Islet of Langerhans (tissue), 1 donor: ENCODE measurements at regions not wholly inside any gene's neighbourhood (a gene's known extent, or its start where the extent isn't known, plus 50 kb on each side); places are given as distances from the start of the nearest gene placed in this dataset.
"Not testable (repeated sequence)": the region's sequence is repeated elsewhere in the genome, so short reads cannot be mapped to it uniquely, and the experiment has no call there.

ENCODE experiments used
- FAIRE-seq: peaks from one replicate; lab custom pipeline; 2011; peaks lifted over from hg19 to GRCh38; lab: Jason Lieb, UNC

GRCh38 chr3:16708285-16708684 lies 103.1 kb upstream of the DAZL start:
- FAIRE-seq: no peak

GRCh38 chr3:16711691-16712090 lies 106.5 kb upstream of the DAZL start:
- FAIRE-seq: not testable (repeated sequence)

GRCh38 chr3:16715281-16715680 lies 110.1 kb upstream of the DAZL start:
- no peak for FAIRE-seq

- FAIRE-seq: no peak
Measured at GRCh38 chr3:16719426-16719825, 114.2 kb upstream of the DAZL start.

- no peak for FAIRE-seq
Measured at GRCh38 chr3:16720367-16720940, 115.2 kb upstream of the DAZL start.

GRCh38 chr3:16721494-16721893 lies 116.3 kb upstream of the DAZL start:
- no peak for FAIRE-seq

- FAIRE-seq: no peak
Measured at GRCh38 chr3:16723978-16724377, 118.8 kb upstream of the DAZL start.

GRCh38 chr3:16724487-16724886 lies 119.3 kb upstream of the DAZL start:
- no peak for FAIRE-seq

GRCh38 chr3:16725972-16726371 lies 120.7 kb upstream of the DAZL start:
- no peak for FAIRE-seq

GRCh38 chr3:16728770-16729745 lies 123.8 kb upstream of the DAZL start:
- no peak for FAIRE-seq

GRCh38 chr3:16738451-16738850 lies 133.2 kb upstream of the DAZL start:
- no peak for FAIRE-seq

GRCh38 chr3:16739541-16740105 lies 134.4 kb upstream of the DAZL start:
- FAIRE-seq: no peak

GRCh38 chr3:16740515-16740914 lies 135.3 kb upstream of the DAZL start:
- FAIRE-seq: no peak

- no peak for FAIRE-seq
Measured at GRCh38 chr3:16741103-16741758, 136.0 kb upstream of the DAZL start.

- no peak for FAIRE-seq
Measured at GRCh38 chr3:16741890-16742289, 136.7 kb upstream of the DAZL start.

GRCh38 chr3:16743276-16743675 lies 138.1 kb upstream of the DAZL start:
- FAIRE-seq: no peak

- no peak for FAIRE-seq
Measured at GRCh38 chr3:16759227-16759903, 125.4 kb upstream of the PLCL2 start.

- FAIRE-seq: no peak
Measured at GRCh38 chr3:16761571-16761970, 123.2 kb upstream of the PLCL2 start.

- no peak for FAIRE-seq
Measured at GRCh38 chr3:16765661-16766060, 119.1 kb upstream of the PLCL2 start.

- no peak for FAIRE-seq
Measured at GRCh38 chr3:16767006-16767405, 117.7 kb upstream of the PLCL2 start.

- FAIRE-seq: no peak
Measured at GRCh38 chr3:16768014-16768413, 116.7 kb upstream of the PLCL2 start.

- FAIRE-seq: no peak
Measured at GRCh38 chr3:16768956-16769355, 115.8 kb upstream of the PLCL2 start.
